Astrocyte of the spinal cord (primary cell): ENCODE measurements at regions not wholly inside any gene's neighbourhood (a gene's known extent, or its start where the extent isn't known, plus 50 kb on each side); places are given as distances from the start of the nearest gene placed in this dataset.
"Not testable (repeated sequence)": the region's sequence is repeated elsewhere in the genome, so short reads cannot be mapped to it uniquely, and the experiment has no call there.

Experiments
- DNase-seq: peaks from one replicate; pipeline ENCODE4 v3.0.0; 2011; ENCODE audit warnings: low read depth, low spot score
- H3K4me3 ChIP-seq: 2 replicates; pipeline ENCODE4 v1.5.1; 2011; ENCODE audit warnings: low read depth, mild to moderate bottlenecking, low read length, moderate library complexity
- CTCF ChIP-seq: IDR thresholded peaks from 2 replicates; pipeline ENCODE4 v1.5.1; 2012; ENCODE audit warnings: low read depth, mild to moderate bottlenecking, low read length, inconsistent platforms
- in situ Hi-C: cut with HindIII; loops from 2 replicates; pipeline ENCODE4 v1.10.0; 2017; ENCODE audit warnings: low sequenced_read_pairs

- DNase-seq, H3K4me3 ChIP-seq, in situ Hi-C loops: not testable (repeated sequence)
These were observed 56.6 kb downstream of the CHST2 start for GRCh38 chr3:143175940-143176894.

- in situ Hi-C loops, DNase-seq, H3K4me3 ChIP-seq: not testable (repeated sequence)
These were observed 58.4 kb downstream of the CHST2 start for GRCh38 chr3:143177965-143178364.

- H3K4me3 ChIP-seq, in situ Hi-C loops, DNase-seq: not testable (repeated sequence)
These were observed 59.4 kb downstream of the CHST2 start for GRCh38 chr3:143178775-143179548.

GRCh38 chr3:143179603-143180002 lies 60.0 kb downstream of the CHST2 start:
- no peak for TF ChIP-seq CTCF
- H3K4me3 ChIP-seq: no peak overlapping the region
- in situ Hi-C loops: no loop called here
- no peak for DNase-seq

GRCh38 chr3:143180860-143181259 lies 61.3 kb downstream of the CHST2 start:
- H3K4me3 ChIP-seq, DNase-seq, in situ Hi-C loops: not testable (repeated sequence)

GRCh38 chr3:143181977-143182376 lies 62.4 kb downstream of the CHST2 start:
- in situ Hi-C loops, DNase-seq, H3K4me3 ChIP-seq: not testable (repeated sequence)

GRCh38 chr3:143182866-143183664 lies 63.5 kb downstream of the CHST2 start:
- no peak overlapping the region for H3K4me3 ChIP-seq
- TF ChIP-seq CTCF: no peak
- in situ Hi-C loops: no loop called here
- DNase-seq: no peak

GRCh38 chr3:143183665-143183964 lies 64.0 kb downstream of the CHST2 start:
- TF ChIP-seq CTCF: no peak
- DNase-seq: no peak
- in situ Hi-C loops: no loop called here
- no peak overlapping the region for H3K4me3 ChIP-seq

GRCh38 chr3:143184099-143184498 lies 64.5 kb downstream of the CHST2 start:
- no peak for DNase-seq
- no peak overlapping the region for H3K4me3 ChIP-seq
- TF ChIP-seq CTCF: no peak
- in situ Hi-C loops: no loop called here
